Osteoblast (primary cell): ENCODE measurements at regions not wholly inside any gene's neighbourhood (a gene's known extent, or its start where the extent isn't known, plus 50 kb on each side); places are given as distances from the start of the nearest gene placed in this dataset.

ENCODE experiments used
- DNase-seq: peaks from one replicate; pipeline ENCODE4 v3.0.0; 2011; ENCODE audit warnings: low spot score, mixed read lengths; ENCODE audit not compliant: insufficient read length; ENCODE audit errors: missing footprints
- H2AFZ ChIP-seq: 2 replicates; pipeline ENCODE4 v1.6.0; 2011; ENCODE audit warnings: mild to moderate bottlenecking, low read length
- H3K27ac ChIP-seq: 2 replicates; pipeline ENCODE4 v1.5.1; 2011; ENCODE audit warnings: mild to moderate bottlenecking, low read depth, low read length, moderate library complexity
- H3K27me3 ChIP-seq: 2 replicates; pipeline ENCODE4 v1.6.0; 2012; ENCODE audit warnings: mild to moderate bottlenecking, control low read depth, inconsistent platforms, low read length, moderate library complexity; ENCODE audit not compliant: insufficient read depth
- H3K36me3 ChIP-seq: 2 replicates; pipeline ENCODE4 v1.5.1; 2011; ENCODE audit warnings: mild to moderate bottlenecking, low read length, control low read depth, moderate library complexity; ENCODE audit not compliant: insufficient read depth
- H3K4me1 ChIP-seq: 2 replicates; pipeline ENCODE4 v1.5.1; 2011; ENCODE audit warnings: mild to moderate bottlenecking, low read length, control low read depth, moderate library complexity; ENCODE audit not compliant: insufficient read depth
- H3K4me2 ChIP-seq: 2 replicates; pipeline ENCODE4 v1.6.0; 2011; ENCODE audit warnings: mild to moderate bottlenecking, low read length; ENCODE audit not compliant: insufficient read depth
- H3K4me3 ChIP-seq: fragments of 200-600 bp; sonication (generic); 3 replicates; pipeline ENCODE4 v1.5.1; 2012; ENCODE audit warnings: mild to moderate bottlenecking, low read length, inconsistent platforms; ENCODE audit not compliant: insufficient read depth
- H3K79me2 ChIP-seq: 2 replicates; pipeline ENCODE4 v1.6.0; 2012; ENCODE audit warnings: mild to moderate bottlenecking, low read length, control low read depth, inconsistent platforms; ENCODE audit not compliant: insufficient read depth
- H3K9me3 ChIP-seq: 2 replicates; pipeline ENCODE4 v1.5.1; 2011; ENCODE audit warnings: low read depth, low read length, control low read depth
- H4K20me1 ChIP-seq: 2 replicates; pipeline ENCODE4 v1.6.0; 2012; ENCODE audit warnings: mild to moderate bottlenecking, low read length, control low read depth; ENCODE audit not compliant: insufficient read depth
- CTCF ChIP-seq: IDR thresholded peaks from 2 replicates; pipeline ENCODE4 v1.5.1; 2011; ENCODE audit warnings: mild to moderate bottlenecking, low read depth, low read length, moderate library complexity; ENCODE audit errors: extremely low read depth

- no peak overlapping the region for H3K4me3 ChIP-seq
- H4K20me1 ChIP-seq: no peaks in the 10 kb centered on the region
- H2AFZ ChIP-seq: no peak overlapping the region
- no peak for TF ChIP-seq CTCF
- no peak overlapping the region for H3K27ac ChIP-seq
- peak; percentile 32 for DNase-seq
- no peak overlapping the region for H3K4me2 ChIP-seq
- H3K9me3 ChIP-seq: peaks cover 2% of the 10 kb centered on the region
- H3K79me2 ChIP-seq: no peaks in the 10 kb centered on the region
- no peaks in the 10 kb centered on the region for H3K36me3 ChIP-seq
- H3K27me3 ChIP-seq: no peaks in the 10 kb centered on the region
- no peaks in the 10 kb centered on the region for H3K4me1 ChIP-seq
Observed at GRCh38 chr22:49210606-49211005, 617.1 kb downstream of the BRD1 start.

- Histone ChIP-seq H3K27me3 (no peaks in the 10 kb centered on the region), H2AFZ (no peak overlapping the region), H4K20me1 (no peaks in the 10 kb centered on the region), H3K9me3 (no peaks in the 10 kb centered on the region), H3K27ac (no peak overlapping the region), H3K4me1 (no peaks in the 10 kb centered on the region), H3K36me3 (no peaks in the 10 kb centered on the region), H3K4me3 (no peak overlapping the region), H3K4me2 (no peak overlapping the region), H3K79me2 (no peaks in the 10 kb centered on the region)
- TF ChIP-seq CTCF: no peak
- DNase-seq: no peak
Observed at GRCh38 chr22:49209452-49210195, 618.0 kb downstream of the BRD1 start.

GRCh38 chr22:49208768-49209252 lies 618.9 kb downstream of the BRD1 start:
- Histone ChIP-seq H3K4me3 (no peak overlapping the region), H3K9me3 (no peaks in the 10 kb centered on the region), H3K4me1 (no peaks in the 10 kb centered on the region), H3K36me3 (no peaks in the 10 kb centered on the region), H3K79me2 (no peaks in the 10 kb centered on the region), H2AFZ (no peak overlapping the region), H4K20me1 (no peaks in the 10 kb centered on the region), H3K27me3 (no peaks in the 10 kb centered on the region), H3K27ac (no peak overlapping the region), H3K4me2 (no peak overlapping the region)
- no peak for TF ChIP-seq CTCF
- peak; percentile 65 for DNase-seq

GRCh38 chr22:49208004-49208402 lies 619.7 kb downstream of the BRD1 start:
- no peak overlapping the region for H3K4me3 ChIP-seq
- no peaks in the 10 kb centered on the region for H3K27me3 ChIP-seq
- no peaks in the 10 kb centered on the region for H4K20me1 ChIP-seq
- no peak for TF ChIP-seq CTCF
- no peaks in the 10 kb centered on the region for H3K4me1 ChIP-seq
- H3K9me3 ChIP-seq: no peaks in the 10 kb centered on the region
- H3K79me2 ChIP-seq: no peaks in the 10 kb centered on the region
- no peaks in the 10 kb centered on the region for H3K36me3 ChIP-seq
- H2AFZ ChIP-seq: no peak overlapping the region
- no peak overlapping the region for H3K4me2 ChIP-seq
- no peak overlapping the region for H3K27ac ChIP-seq
- peak; percentile 48 for DNase-seq
